ENCODE measurements at regions not wholly inside any gene's neighbourhood (a gene's known extent, or its start where the extent isn't known, plus 50 kb on each side); places are given as distances from the start of the nearest gene placed in this dataset.

DNA sequence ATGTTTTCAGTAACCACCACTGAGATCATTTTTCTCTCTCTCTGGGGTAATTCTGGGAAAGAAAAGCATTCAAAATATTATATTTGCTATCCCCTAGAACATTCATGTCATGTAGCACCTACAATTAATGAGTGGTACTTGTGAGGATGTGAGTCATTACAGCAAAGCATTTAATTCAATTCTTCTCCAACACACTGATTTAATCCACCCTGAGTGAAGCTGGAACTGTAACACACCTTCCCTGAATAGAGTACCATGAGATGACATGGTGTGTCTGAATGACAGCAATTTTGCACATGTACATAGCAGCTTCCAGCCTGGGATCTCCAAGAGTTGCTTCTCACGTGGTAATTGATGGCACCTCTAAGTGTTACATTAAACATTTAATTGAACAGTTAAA lies 207.1 kb upstream of the SLC14A2 start:
- Histone ChIP-seq H3K27ac (no peak overlapping the region), H3K4me3 (ENCODE audit: low read depth, low read length) (no peak overlapping the region), H3K9me3 (ENCODE audit: severe bottlenecking) (peaks cover 2% of the 10 kb centered on the region), H3K27me3 (ENCODE audit: insufficient read depth, low read depth, severe bottlenecking) (peaks cover 95% of the 10 kb centered on the region), H3K36me3 (no peaks in the 10 kb centered on the region)
- no peak for DNase-seq
- TF ChIP-seq CTCF (IDR thresholded peaks at IDR 0.05; ENCODE audit: low read depth, low read length) = no peak

DNA sequence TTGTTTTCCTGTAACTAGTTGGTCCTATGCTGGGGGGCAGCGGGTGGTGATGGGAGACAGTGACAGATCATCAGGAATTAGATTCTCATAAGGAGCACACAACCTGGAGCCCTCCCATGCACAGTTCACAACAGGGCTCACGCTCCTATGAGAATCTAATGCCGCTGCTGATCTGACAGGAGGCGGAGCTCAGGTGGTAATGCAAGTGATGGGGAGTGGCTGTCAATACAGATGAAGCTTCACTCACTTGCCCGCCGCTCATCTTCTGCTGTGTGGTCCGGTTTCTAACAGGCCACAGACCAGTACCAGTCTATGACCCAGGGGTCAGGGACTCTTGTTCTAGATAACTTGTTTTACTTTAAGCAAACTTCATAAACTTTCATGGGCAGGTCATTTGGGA lies 205.3 kb upstream of the SLC14A2 start:
- no peak for TF ChIP-seq CTCF (IDR thresholded peaks at IDR 0.05; ENCODE audit: low read depth, low read length)
- Histone ChIP-seq H3K27me3 (ENCODE audit: insufficient read depth, low read depth, severe bottlenecking) (peaks cover 95% of the 10 kb centered on the region), H3K36me3 (no peaks in the 10 kb centered on the region), H3K27ac (no peak overlapping the region), H3K4me3 (ENCODE audit: low read depth, low read length) (no peak overlapping the region), H3K9me3 (ENCODE audit: severe bottlenecking) (peaks cover 2% of the 10 kb centered on the region)
- DNase-seq = no peak

DNA sequence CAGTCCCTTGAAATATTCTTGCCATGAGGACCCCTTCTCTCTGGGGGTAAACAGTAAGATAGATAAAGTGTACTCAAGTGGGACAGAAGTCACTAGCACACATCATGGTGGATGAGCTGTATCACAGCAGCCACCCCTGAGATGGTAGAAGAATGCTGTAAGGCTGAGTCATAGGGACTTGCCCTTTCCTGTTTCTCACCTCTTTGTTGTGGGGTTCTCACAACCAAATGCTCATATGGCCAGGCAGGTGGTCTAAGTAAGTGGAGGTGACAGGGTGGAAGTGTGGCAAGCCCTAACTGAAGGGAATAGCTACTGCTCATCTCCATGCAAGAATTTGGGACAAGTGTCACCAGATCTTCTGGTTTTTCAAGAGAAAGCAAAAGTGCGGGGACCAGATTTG lies 202.7 kb upstream of the SLC14A2 start:
- DNase-seq = no peak
- Histone ChIP-seq H3K4me3 (ENCODE audit: low read depth, low read length) (no peak overlapping the region), H3K27ac (no peak overlapping the region), H3K36me3 (no peaks in the 10 kb centered on the region), H3K9me3 (ENCODE audit: severe bottlenecking) (no peaks in the 10 kb centered on the region), H3K27me3 (ENCODE audit: insufficient read depth, low read depth, severe bottlenecking) (peaks cover 91% of the 10 kb centered on the region)
- no peak for TF ChIP-seq CTCF (IDR thresholded peaks at IDR 0.05; ENCODE audit: low read depth, low read length)

GRCh38 chr18:45413180-45413836 lies 202.0 kb upstream of the SLC14A2 start:
- Histone ChIP-seq H3K27ac (no peak overlapping the region), H3K9me3 (ENCODE audit: severe bottlenecking) (no peaks in the 10 kb centered on the region), H3K27me3 (ENCODE audit: insufficient read depth, low read depth, severe bottlenecking) (peaks cover 91% of the 10 kb centered on the region), H3K36me3 (no peaks in the 10 kb centered on the region), H3K4me3 (ENCODE audit: low read depth, low read length) (no peak overlapping the region)
- no peak for DNase-seq
- TF ChIP-seq CTCF (IDR thresholded peaks at IDR 0.05; ENCODE audit: low read depth, low read length) = no peak

- no peak for DNase-seq
- peaks cover 85% of the 10 kb centered on the region for H3K27me3 ChIP-seq (ENCODE audit: insufficient read depth, low read depth, severe bottlenecking)
- no peaks in the 10 kb centered on the region for H3K36me3 ChIP-seq
- H3K9me3 ChIP-seq (ENCODE audit: severe bottlenecking) = no peaks in the 10 kb centered on the region
- no peak overlapping the region for H3K27ac ChIP-seq
- TF ChIP-seq CTCF (IDR thresholded peaks at IDR 0.05; ENCODE audit: low read depth, low read length) = no peak
- H3K4me3 ChIP-seq (ENCODE audit: low read depth, low read length) = no peak overlapping the region
Observed at GRCh38 chr18:45415614-45416013, 199.7 kb upstream of the SLC14A2 start.

- DNase-seq = no peak
- TF ChIP-seq CTCF (IDR thresholded peaks at IDR 0.05; ENCODE audit: low read depth, low read length) = no peak
- Histone ChIP-seq H3K27me3 (ENCODE audit: insufficient read depth, low read depth, severe bottlenecking) (peaks cover 85% of the 10 kb centered on the region), H3K4me3 (ENCODE audit: low read depth, low read length) (no peak overlapping the region), H3K27ac (no peak overlapping the region), H3K9me3 (ENCODE audit: severe bottlenecking) (no peaks in the 10 kb centered on the region), H3K36me3 (no peaks in the 10 kb centered on the region)
Observed at GRCh38 chr18:45416168-45416567, 199.1 kb upstream of the SLC14A2 start.

All from WERI-Rb-1 (cell line).